Endodermal cell (in vitro differentiated cells): ENCODE measurements at regions not wholly inside any gene's neighbourhood (a gene's known extent, or its start where the extent isn't known, plus 50 kb on each side); places are given as distances from the start of the nearest gene placed in this dataset.
"Not testable (repeated sequence)": the region's sequence is repeated elsewhere in the genome, so short reads cannot be mapped to it uniquely, and the experiment has no call there.

Experiments
- DNase-seq: peaks from one replicate; pipeline ENCODE4 v3.0.0-alpha.2; 2017
- H3K27ac ChIP-seq: 2 replicates; pipeline ENCODE4 v1.5.1; 2013; ENCODE audit warnings: mild to moderate bottlenecking, low read depth, low read length, moderate library complexity
- H3K27me3 ChIP-seq: 2 replicates; pipeline ENCODE4 v1.6.1; 2013; ENCODE audit warnings: mild to moderate bottlenecking, low read length, moderate library complexity; ENCODE audit not compliant: insufficient read depth, control insufficient read depth, poor library complexity, severe bottlenecking
- H3K36me3 ChIP-seq: 2 replicates; pipeline ENCODE4 v1.7.0; 2013; ENCODE audit warnings: mild to moderate bottlenecking, low read length, moderate library complexity; ENCODE audit not compliant: control insufficient read depth, insufficient read depth
- H3K4me1 ChIP-seq: one replicate; pipeline ENCODE4 v1.7.0; 2013; ENCODE audit warnings: low read length; ENCODE audit not compliant: control insufficient read depth, insufficient read depth
- H3K4me3 ChIP-seq: 2 replicates; pipeline ENCODE4 v1.5.1; 2013; ENCODE audit warnings: mild to moderate bottlenecking, low read length, moderate library complexity
- H3K9ac ChIP-seq: 2 replicates; pipeline ENCODE4 v1.6.1; 2013; ENCODE audit warnings: mild to moderate bottlenecking, low read length, moderate library complexity; ENCODE audit not compliant: poor library complexity, severe bottlenecking; ENCODE audit errors: extremely low read depth
- H3K9me3 ChIP-seq: 2 replicates; pipeline ENCODE4 v1.6.1; 2013; ENCODE audit warnings: mild to moderate bottlenecking, low read length, moderate library complexity; ENCODE audit not compliant: control insufficient read depth
- H3K27ac Mint-ChIP-seq: 2 replicates; pipeline ENCODE4 v1.8.0; 2020; ENCODE audit warnings: mixed read lengths
- H3K27me3 Mint-ChIP-seq: 2 replicates; pipeline ENCODE4 v1.8.0; 2021; ENCODE audit warnings: mild to moderate bottlenecking, mixed read lengths; ENCODE audit not compliant: insufficient read depth
- H3K36me3 Mint-ChIP-seq: 2 replicates; pipeline ENCODE4 v1.8.0; 2020; ENCODE audit warnings: low read depth, mixed read lengths
- H3K4me1 Mint-ChIP-seq: 2 replicates; pipeline ENCODE4 v1.8.0; 2020; ENCODE audit warnings: mixed read lengths
- H3K4me3 Mint-ChIP-seq: 2 replicates; pipeline ENCODE4 v1.8.0; 2020; ENCODE audit warnings: mild to moderate bottlenecking, moderate library complexity, mixed read lengths
- H3K9me3 Mint-ChIP-seq: 2 replicates; pipeline ENCODE4 v1.8.0; 2020; ENCODE audit warnings: mild to moderate bottlenecking, mixed read lengths
- CTCF ChIP-seq: fragments of 200-600 bp; sonication (generic); conservative IDR thresholded peaks from 2 replicates; pipeline ENCODE4 v1.5.0; 2021; ENCODE audit warnings: antibody characterized with exemption, mild to moderate bottlenecking
- WGBS, 2 experiments: methylation state at CpG; one replicate each; pipeline versions ENCODE4 v1.1.5 to v1.1.7; 2013; ENCODE audit warnings: missing lambda C conversion rate in 2 of 2, mixed read lengths in 1 of 2; ENCODE audit not compliant: insufficient coverage in 1 of 2, insufficient read length in 1 of 2; 5-methylcytosine and 5-hydroxymethylcytosine counted together

- Histone ChIP-seq H3K9me3 (peaks cover 21% of the 10 kb centered on the region), H3K4me3 (no peak overlapping the region), H3K9ac (no peak overlapping the region), H3K27ac (no peak overlapping the region), H3K27me3 (peaks cover 84% of the 10 kb centered on the region), H3K4me1 (no peaks in the 10 kb centered on the region), H3K36me3 (no peaks in the 10 kb centered on the region)
- Mint-ChIP-seq H3K4me1 (peaks cover 4% of the 10 kb centered on the region), H3K4me3 (no peak overlapping the region), H3K36me3 (no peaks in the 10 kb centered on the region), H3K9me3 (peaks cover 34% of the 10 kb centered on the region), H3K27me3 (peaks cover 91% of the 10 kb centered on the region), H3K27ac (no peak overlapping the region)
- peak; percentile 47 for DNase-seq
- TF ChIP-seq CTCF, result no peak
- 91 to 100% methylated on average over 4 to 6 of the region's 6 CpGs for WGBS, 2 experiments
These were observed 191.5 kb upstream of the FTMT start for GRCh38 chr5:121660142-121660541.

- H3K9ac ChIP-seq, H3K27ac ChIP-seq, H3K27ac Mint-ChIP-seq, H3K4me1 ChIP-seq, H3K4me3 Mint-ChIP-seq, H3K4me3 ChIP-seq, H3K4me1 Mint-ChIP-seq, H3K36me3 Mint-ChIP-seq, H3K36me3 ChIP-seq, DNase-seq: not testable (repeated sequence)
- 93 to 95% methylated on average over 3 to 4 of the region's 4 CpGs for WGBS, 2 experiments
- peaks cover 32% of the 10 kb centered on the region for H3K27me3 ChIP-seq
- Mint-ChIP-seq H3K9me3 (peaks cover 39% of the 10 kb centered on the region), H3K27me3 (peaks cover 46% of the 10 kb centered on the region)
- H3K9me3 ChIP-seq, result peaks cover 17% of the 10 kb centered on the region
These were observed 186.1 kb upstream of the FTMT start for GRCh38 chr5:121665542-121665941.

GRCh38 chr5:121667292-121667691 is 184.4 kb upstream of the FTMT start:
- Histone ChIP-seq H3K9ac (no peak overlapping the region), H3K36me3 (no peaks in the 10 kb centered on the region), H3K27me3 (peaks cover 15% of the 10 kb centered on the region), H3K9me3 (peaks cover 17% of the 10 kb centered on the region), H3K27ac (no peak overlapping the region), H3K4me1 (no peaks in the 10 kb centered on the region), H3K4me3 (no peak overlapping the region)
- 66 to 100% methylated on average over 1 to 3 of the region's 3 CpGs for WGBS, 2 experiments
- H3K36me3 Mint-ChIP-seq, result no peaks in the 10 kb centered on the region
- peaks cover 29% of the 10 kb centered on the region for H3K27me3 Mint-ChIP-seq
- no peak for DNase-seq
- no peak for TF ChIP-seq CTCF
- H3K4me1 Mint-ChIP-seq, result no peaks in the 10 kb centered on the region
- H3K9me3 Mint-ChIP-seq, result peaks cover 28% of the 10 kb centered on the region
- no peak overlapping the region for H3K27ac Mint-ChIP-seq
- H3K4me3 Mint-ChIP-seq, result no peak overlapping the region

GRCh38 chr5:121668635-121669034 is 183.0 kb upstream of the FTMT start:
- Histone ChIP-seq H3K36me3 (no peaks in the 10 kb centered on the region), H3K4me3 (no peak overlapping the region), H3K27me3 (peaks cover 1% of the 10 kb centered on the region), H3K9me3 (peaks cover 17% of the 10 kb centered on the region), H3K4me1 (no peaks in the 10 kb centered on the region), H3K9ac (no peak overlapping the region), H3K27ac (no peak overlapping the region)
- no peak overlapping the region for H3K4me3 Mint-ChIP-seq
- H3K9me3 Mint-ChIP-seq, result peaks cover 25% of the 10 kb centered on the region
- TF ChIP-seq CTCF, result no peak
- H3K4me1 Mint-ChIP-seq, result no peaks in the 10 kb centered on the region
- peaks cover 15% of the 10 kb centered on the region for H3K27me3 Mint-ChIP-seq
- H3K27ac Mint-ChIP-seq, result no peak overlapping the region
- no peaks in the 10 kb centered on the region for H3K36me3 Mint-ChIP-seq
- 92% methylated on average over 1 of the region's 1 CpG; no CpG with 5 or more reads in 1 of the 2 experiments for WGBS, 2 experiments
- DNase-seq, result no peak
